PC-3 (cell line): ENCODE measurements at regions not wholly inside any gene's neighbourhood (a gene's known extent, or its start where the extent isn't known, plus 50 kb on each side); places are given as distances from the start of the nearest gene placed in this dataset.

ENCODE experiments used
- CTCF ChIP-seq: fragments of 300-600 bp; sonication (generic); conservative IDR thresholded peaks from 2 replicates; pipeline ENCODE4 v1.5.1; 2017; ENCODE audit warnings: antibody characterized with exemption, low read depth, mild to moderate bottlenecking, low read length
- EZH2 ChIP-seq: fragments of 300-600 bp; sonication (generic); IDR thresholded peaks from one replicate; pipeline ENCODE4 v1.6.1; 2017; ENCODE audit warnings: antibody characterized with exemption, mild to moderate bottlenecking, low read length; ENCODE audit not compliant: unreplicated experiment

DNA sequence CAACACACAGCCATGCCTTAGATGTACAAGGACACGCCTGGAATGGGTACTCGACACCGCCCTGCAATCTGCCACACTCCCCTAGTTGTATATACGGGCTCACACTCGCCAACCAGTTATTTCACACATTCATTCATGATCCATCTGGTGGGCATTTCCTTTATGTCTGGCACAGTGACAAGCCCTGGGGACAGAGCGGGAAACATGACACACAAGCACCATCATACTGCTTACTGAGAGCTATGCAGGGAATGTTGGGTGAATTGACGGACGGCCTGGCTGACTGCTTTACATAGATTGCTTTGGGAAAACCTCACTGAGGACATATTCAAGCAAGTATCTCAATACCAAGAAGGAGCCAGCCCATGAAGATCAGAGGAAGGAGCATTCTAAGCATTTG is 448.0 kb upstream of the SPRED2 start:
- no peak for TF ChIP-seq EZH2
- no peak for TF ChIP-seq CTCF
